OCI-LY7 (cell line): ENCODE measurements at regions not wholly inside any gene's neighbourhood (a gene's known extent, or its start where the extent isn't known, plus 50 kb on each side); places are given as distances from the start of the nearest gene placed in this dataset.

Experiments used
- BruUV-seq: library from RNA; stranded (reverse); fragments of 400-500 nt; replicated peaks from 2 replicates; lab custom pipeline; 2021; lab: Mats Ljungman, UMichigan
- CTCF ChIA-PET: fragments of 300-600 bp; sonication (Branson Sonifier 250); formaldehyde crosslinking; loops from one replicate; lab custom pipeline; 2022; ENCODE audit warnings: antibody characterized with exemption; ENCODE audit not compliant: unreplicated experiment; lab: Charles Lee
- POLR2A ChIA-PET: fragments of 300-600 bp; sonication (Branson Sonifier 250); formaldehyde crosslinking; loops from one replicate; lab custom pipeline; 2022; ENCODE audit warnings: antibody characterized with exemption; lab: Charles Lee
- DNase-seq: peaks from one replicate; pipeline ENCODE4 v3.0.0-alpha.2; 2015; ENCODE audit warnings: low spot score
- H2AFZ ChIP-seq: fragments of 200-600 bp; sonication (generic), shearing (Covaris generic); 2 replicates; pipeline ENCODE4 v1.6.1; 2014; ENCODE audit warnings: mild to moderate bottlenecking, antibody characterized with exemption, low read length, moderate library complexity
- H3K27ac ChIP-seq: fragments of 200-600 bp; sonication (generic); 2 replicates; pipeline ENCODE4 v1.5.1; 2014; ENCODE audit warnings: mixed run types, low read depth, mild to moderate bottlenecking, moderate library complexity, low read length, inconsistent platforms; ENCODE audit not compliant: poor library complexity, severe bottlenecking
- H3K36me3 ChIP-seq: fragments of 200-600 bp; sonication (generic); 2 replicates; pipeline ENCODE4 v1.6.1; 2014; ENCODE audit warnings: mild to moderate bottlenecking, antibody characterized with exemption, low read length, moderate library complexity, mixed read lengths; ENCODE audit not compliant: insufficient read depth
- H3K4me1 ChIP-seq: fragments of 200-600 bp; sonication (generic); 2 replicates; pipeline ENCODE4 v1.5.1; 2014; ENCODE audit warnings: mild to moderate bottlenecking, low read length; ENCODE audit not compliant: insufficient read depth, poor library complexity, severe bottlenecking
- H3K4me2 ChIP-seq: fragments of 200-600 bp; sonication (generic); 2 replicates; pipeline ENCODE4 v1.6.1; 2014; ENCODE audit warnings: mild to moderate bottlenecking, low read length
- H3K4me3 ChIP-seq: fragments of 200-600 bp; sonication (generic); 2 replicates; pipeline ENCODE4 v1.5.1; 2014; ENCODE audit warnings: mild to moderate bottlenecking, low read depth, low read length; ENCODE audit not compliant: poor library complexity, severe bottlenecking
- H3K79me2 ChIP-seq: fragments of 200-600 bp; sonication (generic); 2 replicates; pipeline ENCODE4 v1.6.1; 2016; ENCODE audit warnings: low read depth, mild to moderate bottlenecking, low read length, moderate library complexity, mixed read lengths; ENCODE audit not compliant: insufficient read depth
- H3K9me2 ChIP-seq: fragments of 200-600 bp; sonication (generic); 2 replicates; pipeline ENCODE4 v1.6.1; 2016; ENCODE audit warnings: mild to moderate bottlenecking, low read length, mixed read lengths; ENCODE audit not compliant: insufficient read depth
- H3K9me3 ChIP-seq: fragments of 200-600 bp; sonication (generic); 2 replicates; pipeline ENCODE4 v1.6.1; 2014; ENCODE audit warnings: mild to moderate bottlenecking, mixed run types, low read length, mixed read lengths
- H4K20me1 ChIP-seq: fragments of 200-600 bp; sonication (generic); 2 replicates; pipeline ENCODE4 v1.6.1; 2014; ENCODE audit warnings: mild to moderate bottlenecking, antibody characterized with exemption, low read length, moderate library complexity, mixed read lengths; ENCODE audit not compliant: insufficient read depth
- EZH2phosphoT487 ChIP-seq: fragments of 200-600 bp; sonication (generic); IDR thresholded peaks from 2 replicates; pipeline ENCODE4 v1.6.1; 2018; ENCODE audit warnings: low read depth, borderline replicate concordance, mild to moderate bottlenecking, mixed run types, antibody characterized with exemption, low read length, moderate library complexity, mixed read lengths
- intact Hi-C: fragments of 100-400 bp; cut with micrococcal nuclease; formaldehyde crosslinking; loops from one replicate; pipeline ENCODE4 v1.10.0; 2022; ENCODE audit not compliant: unreplicated experiment
- TF ChIP-seq, protein P1 (sequence below): fragments of 200-600 bp; sonication (generic); conservative IDR thresholded peaks from 2 replicates; pipeline ENCODE4 v1.5.1; 2014; ENCODE audit warnings: mild to moderate bottlenecking, antibody characterized with exemption, low read length, moderate library complexity, mixed read lengths

DNA sequence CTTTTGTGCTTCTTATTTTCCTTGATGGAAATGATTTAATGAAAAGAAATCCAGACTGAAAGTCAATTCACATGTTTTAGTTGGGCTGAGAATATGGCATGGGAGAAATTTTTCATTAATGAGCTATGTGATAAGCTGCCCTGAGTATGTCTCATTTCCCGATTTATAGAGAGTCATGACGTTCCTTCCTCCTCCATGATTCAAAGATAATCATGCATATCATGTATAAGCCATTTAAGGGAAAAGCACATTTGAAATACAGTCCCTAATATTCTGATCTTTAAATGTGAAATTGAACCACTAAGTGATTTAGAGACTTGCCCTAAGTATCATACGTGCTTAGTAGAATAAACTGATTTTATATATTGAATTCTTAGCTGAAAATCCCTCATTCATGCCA, 840.9 kb downstream of the PCDH17 start:
- intact Hi-C loops, result no loop called here
- no peaks in the 10 kb centered on the region for H3K9me2 ChIP-seq
- H3K4me1 ChIP-seq, result no peaks in the 10 kb centered on the region
- no peak overlapping the region for H2AFZ ChIP-seq
- no peak overlapping the region for H3K4me2 ChIP-seq
- BruUV-seq, result no TSS peak
- H3K9me3 ChIP-seq, result no peaks in the 10 kb centered on the region
- DNase-seq, result no peak
- no peaks in the 10 kb centered on the region for H3K79me2 ChIP-seq
- H4K20me1 ChIP-seq, result no peaks in the 10 kb centered on the region
- ChIA-PET POLR2A (no interaction called here), CTCF (no interaction called here)
- no peaks in the 10 kb centered on the region for H3K36me3 ChIP-seq
- H3K4me3 ChIP-seq, result no peak overlapping the region
- H3K27ac ChIP-seq, result no peak overlapping the region
- no peak for TF ChIP-seq EZH2phosphoT487
- TF ChIP-seq, protein P1, sequence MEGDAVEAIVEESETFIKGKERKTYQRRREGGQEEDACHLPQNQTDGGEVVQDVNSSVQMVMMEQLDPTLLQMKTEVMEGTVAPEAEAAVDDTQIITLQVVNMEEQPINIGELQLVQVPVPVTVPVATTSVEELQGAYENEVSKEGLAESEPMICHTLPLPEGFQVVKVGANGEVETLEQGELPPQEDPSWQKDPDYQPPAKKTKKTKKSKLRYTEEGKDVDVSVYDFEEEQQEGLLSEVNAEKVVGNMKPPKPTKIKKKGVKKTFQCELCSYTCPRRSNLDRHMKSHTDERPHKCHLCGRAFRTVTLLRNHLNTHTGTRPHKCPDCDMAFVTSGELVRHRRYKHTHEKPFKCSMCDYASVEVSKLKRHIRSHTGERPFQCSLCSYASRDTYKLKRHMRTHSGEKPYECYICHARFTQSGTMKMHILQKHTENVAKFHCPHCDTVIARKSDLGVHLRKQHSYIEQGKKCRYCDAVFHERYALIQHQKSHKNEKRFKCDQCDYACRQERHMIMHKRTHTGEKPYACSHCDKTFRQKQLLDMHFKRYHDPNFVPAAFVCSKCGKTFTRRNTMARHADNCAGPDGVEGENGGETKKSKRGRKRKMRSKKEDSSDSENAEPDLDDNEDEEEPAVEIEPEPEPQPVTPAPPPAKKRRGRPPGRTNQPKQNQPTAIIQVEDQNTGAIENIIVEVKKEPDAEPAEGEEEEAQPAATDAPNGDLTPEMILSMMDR, result no peak

DNA sequence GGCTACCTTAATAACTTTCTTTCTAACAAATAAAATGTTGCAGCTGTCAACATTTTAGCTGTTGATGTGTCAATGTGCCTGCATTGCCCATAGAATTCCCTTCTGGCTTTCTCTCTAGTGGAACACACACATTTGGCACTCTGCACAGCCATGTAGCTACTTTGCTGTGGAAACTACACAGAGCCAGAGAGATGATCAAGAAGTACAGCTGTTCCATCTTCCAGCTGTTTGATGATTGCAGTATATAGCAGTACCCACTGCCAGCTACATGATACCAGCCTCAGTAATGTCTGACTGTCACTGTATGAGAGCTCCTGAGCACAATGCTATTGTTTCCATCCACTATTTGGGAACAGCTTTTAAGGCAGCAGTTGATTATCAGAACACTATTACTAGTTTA, 843.0 kb downstream of the PCDH17 start:
- H3K9me3 ChIP-seq, result no peaks in the 10 kb centered on the region
- no peaks in the 10 kb centered on the region for H3K4me1 ChIP-seq
- ChIA-PET POLR2A (interaction anchor here (0.6 kb wide), 1 partner anchor 66 kb away, joined by 3 read pairs; no protein-coding TSS in a partner anchor), CTCF (no interaction called here)
- intact Hi-C loops, result no loop called here
- H3K4me3 ChIP-seq, result no peak overlapping the region
- no TSS peak for BruUV-seq
- no peak overlapping the region for H2AFZ ChIP-seq
- H3K4me2 ChIP-seq, result no peak overlapping the region
- H3K36me3 ChIP-seq, result no peaks in the 10 kb centered on the region
- no peak for DNase-seq
- no peaks in the 10 kb centered on the region for H3K79me2 ChIP-seq
- no peaks in the 10 kb centered on the region for H3K9me2 ChIP-seq
- no peak overlapping the region for H3K27ac ChIP-seq
- H4K20me1 ChIP-seq, result no peaks in the 10 kb centered on the region
- TF ChIP-seq, protein P1, result no peak
- no peak for TF ChIP-seq EZH2phosphoT487

- H3K27ac ChIP-seq, result no peak overlapping the region
- no peaks in the 10 kb centered on the region for H3K9me2 ChIP-seq
- no peak for DNase-seq
- no peaks in the 10 kb centered on the region for H3K36me3 ChIP-seq
- H2AFZ ChIP-seq, result no peak overlapping the region
- no peaks in the 10 kb centered on the region for H4K20me1 ChIP-seq
- POLR2A ChIA-PET, result no interaction called here
- H3K9me3 ChIP-seq, result no peaks in the 10 kb centered on the region
- CTCF ChIA-PET, result no interaction called here
- intact Hi-C loops, result no loop called here
- TF ChIP-seq EZH2phosphoT487, result no peak
- TF ChIP-seq, protein P1, result no peak
- H3K79me2 ChIP-seq, result no peaks in the 10 kb centered on the region
- BruUV-seq, result no TSS peak
- H3K4me1 ChIP-seq, result no peaks in the 10 kb centered on the region
- no peak overlapping the region for H3K4me3 ChIP-seq
- no peak overlapping the region for H3K4me2 ChIP-seq
Observed at GRCh38 chr13:58476206-58476918, 844.8 kb downstream of the PCDH17 start.
